Spleen (tissue), 7 donors: ENCODE measurements at regions not wholly inside any gene's neighbourhood (a gene's known extent, or its start where the extent isn't known, plus 50 kb on each side); places are given as distances from the start of the nearest gene placed in this dataset.

ENCODE experiments used
- CTCF ChIP-seq, 11 experiments: fragments of 200-600 bp in 7 of 11; fragments of 450-650 bp in 4 of 11; sonication (generic) in 4 of 11; IDR thresholded peaks in 8 of 11; conservative IDR thresholded peaks in 3 of 11; 1 replicate in 7 of 11; 2 replicates in 4 of 11; pipeline versions ENCODE4 v1.4.0 to v1.8.0; 2016 to 2021; ENCODE audit warnings: antibody characterized with exemption in 11 of 11, inconsistent platforms in 4 of 11, mild to moderate bottlenecking in 1 of 11
- POLR2A ChIP-seq, 3 donors: fragments of 450-650 bp; IDR thresholded peaks; one replicate each; pipeline ENCODE4 v1.5.1; 2017; ENCODE audit warnings: antibody characterized with exemption in 3 of 3, mild to moderate bottlenecking in 1 of 3
- POLR2AphosphoS5 ChIP-seq, 3 donors: sonication (generic); formaldehyde crosslinking; IDR thresholded peaks; one replicate each; pipeline ENCODE4 v1.5.1; 2017; ENCODE audit warnings: antibody characterized with exemption in 3 of 3
- donor health status: DM: no; HTN: no; CAD: no; lungs with moderate emphysema.
- donor health status: DM: no; HTN: no; CAD: no.
- donor health status: DM: no; HTN: no; CAD: no.

DNA sequence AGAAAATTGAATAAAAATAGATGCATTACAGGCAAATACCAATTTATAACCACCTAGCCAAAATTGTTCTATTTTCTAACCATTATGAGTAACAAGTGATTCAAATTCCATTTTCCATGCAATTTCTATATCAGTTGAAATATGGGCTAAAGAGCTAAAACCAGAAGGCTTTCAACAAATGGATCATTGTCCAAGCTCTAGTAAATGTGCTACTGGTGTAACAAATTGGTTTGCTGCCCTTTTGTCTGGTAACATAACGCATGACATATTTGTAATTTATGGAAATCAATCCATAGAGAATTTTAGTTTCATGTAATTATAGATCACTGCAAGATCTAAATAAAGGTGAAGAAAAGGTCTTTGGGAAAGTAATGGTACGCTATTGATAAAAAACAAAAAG lies 708.0 kb upstream of the GRAMD2B start:
- TF ChIP-seq POLR2AphosphoS5 (IDR thresholded peaks at IDR 0.05) (no peak), POLR2A (IDR thresholded peaks at IDR 0.05) (no peak), CTCF (IDR thresholded peaks at IDR 0.05 in 8 of 11, conservative IDR thresholded peaks at IDR 0.05 in 3 of 11) (no peak)
